A673 (cell line): ENCODE measurements at regions not wholly inside any gene's neighbourhood (a gene's known extent, or its start where the extent isn't known, plus 50 kb on each side); places are given as distances from the start of the nearest gene placed in this dataset.

ENCODE experiments used
- BruUV-seq: library from RNA; stranded (reverse); fragments of 400-500 nt; replicated peaks from 2 replicates; lab custom pipeline; 2021; lab: Mats Ljungman, UMichigan
- CTCF ChIA-PET: fragments of 300-600 bp; sonication (Branson Sonifier 250); formaldehyde crosslinking; loops from one replicate; lab custom pipeline; 2022; ENCODE audit warnings: antibody characterized with exemption; lab: Charles Lee
- POLR2A ChIA-PET: fragments of 300-600 bp; sonication (Branson Sonifier 250); formaldehyde crosslinking; loops from one replicate; lab custom pipeline; 2022; ENCODE audit warnings: antibody characterized with exemption; ENCODE audit not compliant: low non-redundant PET; lab: Charles Lee
- DNase-seq: peaks from one replicate; pipeline ENCODE4 v3.0.0-alpha.2; 2015; ENCODE audit warnings: low spot score
- H3K27ac ChIP-seq: fragments of 200-600 bp; sonication (generic); 2 replicates; pipeline ENCODE4 v1.5.1; 2016; ENCODE audit warnings: mixed run types, low read depth, mild to moderate bottlenecking, mixed read lengths, antibody characterized with exemption, low read length; ENCODE audit not compliant: poor library complexity, severe bottlenecking
- H3K27me3 ChIP-seq: fragments of 200-600 bp; sonication (generic); replicated peaks from 2 replicates; pipeline ENCODE4 v1.6.1; 2017; ENCODE audit warnings: mixed run types, low read depth, mild to moderate bottlenecking, mixed read lengths, antibody characterized with exemption, low read length; ENCODE audit not compliant: insufficient read depth, poor library complexity
- H3K36me3 ChIP-seq: fragments of 200-600 bp; sonication (generic); 2 replicates; pipeline ENCODE4 v1.6.1; 2016; ENCODE audit warnings: mixed run types, mild to moderate bottlenecking, mixed read lengths, antibody characterized with exemption, low read length; ENCODE audit not compliant: insufficient read depth, poor library complexity, severe bottlenecking
- H3K4me1 ChIP-seq: fragments of 200-600 bp; sonication (generic); 2 replicates; pipeline ENCODE4 v1.6.1; 2017; ENCODE audit warnings: mixed run types, mild to moderate bottlenecking, mixed read lengths, antibody characterized with exemption, low read length; ENCODE audit not compliant: insufficient read depth, poor library complexity, severe bottlenecking
- H3K4me3 ChIP-seq: fragments of 200-600 bp; sonication (generic); 2 replicates; pipeline ENCODE4 v1.5.1; 2016; ENCODE audit warnings: low read depth, mixed run types, mild to moderate bottlenecking, mixed read lengths, low read length; ENCODE audit not compliant: poor library complexity, severe bottlenecking
- H3K9me3 ChIP-seq: fragments of 200-600 bp; sonication (generic); 2 replicates; pipeline ENCODE4 v1.6.1; 2016; ENCODE audit warnings: mixed run types, low read depth, mild to moderate bottlenecking, mixed read lengths, antibody characterized with exemption, low read length; ENCODE audit not compliant: poor library complexity, severe bottlenecking
- EZH2 ChIP-seq: fragments of 200-600 bp; sonication (generic); IDR thresholded peaks from 2 replicates; pipeline ENCODE4 v1.6.1; 2017; ENCODE audit warnings: borderline replicate concordance, low read depth, mild to moderate bottlenecking, mixed read lengths, antibody characterized with exemption, low read length; ENCODE audit not compliant: poor library complexity, severe bottlenecking
- intact Hi-C: fragments of 100-400 bp; cut with micrococcal nuclease; formaldehyde crosslinking; loops from one replicate; pipeline ENCODE4 v1.10.0; 2022; ENCODE audit not compliant: unreplicated experiment
- TF ChIP-seq, protein P1 (sequence below): fragments of 300-800, 200-600 bp; sonication (generic); conservative IDR thresholded peaks from 2 replicates; pipeline ENCODE4 v1.5.1; 2017; ENCODE audit warnings: low read depth, mild to moderate bottlenecking, antibody characterized with exemption, low read length, moderate library complexity, mixed read lengths

DNA sequence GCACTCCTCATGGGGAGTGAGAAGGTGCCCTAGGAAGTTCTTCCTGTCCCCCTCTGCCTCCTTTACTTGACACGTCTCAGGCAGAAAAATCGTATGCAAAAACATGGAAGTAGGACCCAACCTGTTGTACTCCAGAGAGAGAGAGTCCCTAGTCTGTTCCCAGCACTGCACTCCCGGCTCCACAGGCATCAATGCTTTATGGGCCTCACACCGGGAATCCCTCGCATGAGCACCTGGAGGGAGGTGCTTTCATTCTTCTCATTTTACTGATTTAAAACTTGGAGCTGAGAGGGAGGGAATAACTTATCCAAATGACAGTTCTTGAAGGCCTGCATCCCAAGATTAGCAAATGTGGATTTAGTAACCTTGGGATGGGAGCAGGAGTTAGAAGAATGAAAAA lies 1101.4 kb downstream of the BCL11B start:
- TF ChIP-seq, protein P1, sequence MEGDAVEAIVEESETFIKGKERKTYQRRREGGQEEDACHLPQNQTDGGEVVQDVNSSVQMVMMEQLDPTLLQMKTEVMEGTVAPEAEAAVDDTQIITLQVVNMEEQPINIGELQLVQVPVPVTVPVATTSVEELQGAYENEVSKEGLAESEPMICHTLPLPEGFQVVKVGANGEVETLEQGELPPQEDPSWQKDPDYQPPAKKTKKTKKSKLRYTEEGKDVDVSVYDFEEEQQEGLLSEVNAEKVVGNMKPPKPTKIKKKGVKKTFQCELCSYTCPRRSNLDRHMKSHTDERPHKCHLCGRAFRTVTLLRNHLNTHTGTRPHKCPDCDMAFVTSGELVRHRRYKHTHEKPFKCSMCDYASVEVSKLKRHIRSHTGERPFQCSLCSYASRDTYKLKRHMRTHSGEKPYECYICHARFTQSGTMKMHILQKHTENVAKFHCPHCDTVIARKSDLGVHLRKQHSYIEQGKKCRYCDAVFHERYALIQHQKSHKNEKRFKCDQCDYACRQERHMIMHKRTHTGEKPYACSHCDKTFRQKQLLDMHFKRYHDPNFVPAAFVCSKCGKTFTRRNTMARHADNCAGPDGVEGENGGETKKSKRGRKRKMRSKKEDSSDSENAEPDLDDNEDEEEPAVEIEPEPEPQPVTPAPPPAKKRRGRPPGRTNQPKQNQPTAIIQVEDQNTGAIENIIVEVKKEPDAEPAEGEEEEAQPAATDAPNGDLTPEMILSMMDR, result no peak
- no peak for TF ChIP-seq EZH2
- CTCF ChIA-PET, result no interaction called here
- DNase-seq, result no peak
- no peak overlapping the region for H3K4me3 ChIP-seq
- intact Hi-C loops, result no loop called here
- no TSS peak for BruUV-seq
- no peaks in the 10 kb centered on the region for H3K27me3 ChIP-seq
- H3K4me1 ChIP-seq, result no peaks in the 10 kb centered on the region
- no peak overlapping the region for H3K27ac ChIP-seq
- no peaks in the 10 kb centered on the region for H3K9me3 ChIP-seq
- H3K36me3 ChIP-seq, result no peaks in the 10 kb centered on the region
- POLR2A ChIA-PET, result no interaction called here

DNA sequence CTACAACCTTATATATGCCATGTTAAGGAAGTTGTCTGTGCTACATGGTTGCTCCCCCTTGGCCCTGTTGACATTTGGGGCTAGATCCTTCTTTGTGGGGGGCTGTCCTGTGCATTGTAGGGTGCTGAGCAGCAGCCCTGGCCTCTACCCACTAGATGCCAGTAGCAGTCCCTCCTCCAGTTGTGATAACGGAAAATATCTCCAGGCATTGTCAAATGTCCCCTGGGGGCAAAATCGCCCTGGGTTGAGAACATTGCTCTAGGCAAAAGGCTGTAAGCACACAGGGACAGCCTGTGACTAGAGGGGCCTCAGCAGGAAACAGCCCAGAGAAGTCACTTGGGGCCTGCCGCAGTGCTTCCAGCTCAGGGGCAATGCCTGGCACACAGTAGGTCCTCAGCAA lies 1100.3 kb downstream of the BCL11B start:
- Histone ChIP-seq H3K9me3 (no peaks in the 10 kb centered on the region), H3K27me3 (no peaks in the 10 kb centered on the region), H3K27ac (no peak overlapping the region), H3K4me3 (no peak overlapping the region), H3K4me1 (no peaks in the 10 kb centered on the region), H3K36me3 (no peaks in the 10 kb centered on the region)
- ChIA-PET POLR2A (no interaction called here), CTCF (no interaction called here)
- TF ChIP-seq, protein P1, result no peak
- TF ChIP-seq EZH2, result no peak
- DNase-seq, result peak; percentile 24
- intact Hi-C loops, result no loop called here
- BruUV-seq, result no TSS peak

DNA sequence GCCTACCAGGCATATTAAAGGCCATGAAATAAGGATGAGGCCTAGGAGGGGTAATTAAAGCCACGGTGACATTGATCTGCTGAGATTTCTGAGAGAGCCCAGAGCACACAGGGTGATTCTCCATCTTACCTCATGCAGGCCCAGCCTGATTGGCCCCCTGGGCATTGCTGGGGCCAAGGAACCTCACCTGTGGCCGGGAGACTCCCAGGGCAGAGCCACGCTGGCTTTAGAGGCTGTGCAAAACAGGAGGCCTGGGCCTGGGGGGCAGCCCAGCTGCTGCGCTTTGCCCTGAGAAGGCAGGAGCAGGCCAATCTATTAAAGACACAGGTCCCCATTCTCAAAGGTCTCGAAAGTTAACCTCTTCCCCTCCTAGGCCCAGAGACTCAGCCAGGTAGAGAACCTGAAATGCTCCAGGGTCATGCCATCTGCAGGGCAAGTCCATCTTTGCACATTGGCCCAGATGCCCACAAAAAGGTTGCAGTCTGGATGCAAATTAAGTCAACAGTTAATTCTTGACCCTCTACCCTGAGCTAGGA lies 1099.7 kb downstream of the BCL11B start:
- Histone ChIP-seq H3K27ac (no peak overlapping the region), H3K27me3 (no peaks in the 10 kb centered on the region), H3K36me3 (no peaks in the 10 kb centered on the region), H3K9me3 (no peaks in the 10 kb centered on the region), H3K4me1 (no peaks in the 10 kb centered on the region), H3K4me3 (no peak overlapping the region)
- CTCF ChIA-PET, result no interaction called here
- intact Hi-C loops, result no loop called here
- POLR2A ChIA-PET, result no interaction called here
- no peak for DNase-seq
- BruUV-seq, result no TSS peak
- no peak for TF ChIP-seq EZH2
- TF ChIP-seq, protein P1, result no peak
